HG03439 (cell line): ENCODE measurements at regions not wholly inside any gene's neighbourhood (a gene's known extent, or its start where the extent isn't known, plus 50 kb on each side); places are given as distances from the start of the nearest gene placed in this dataset.

Experiments used
- ATAC-seq: cut with Tn5 transposase; IDR thresholded peaks from one replicate; pipeline ENCODE4 v1.9.1; 2021; ENCODE audit warnings: mild to moderate bottlenecking, moderate library complexity; ENCODE audit not compliant: unreplicated experiment

GRCh38 chr14:45728434-45729225 is 475.6 kb upstream of the MIS18BP1 start:
- ATAC-seq: no peak

- ATAC-seq: no peak
Measured at GRCh38 chr14:45727133-45727532, 474.1 kb upstream of the MIS18BP1 start.

GRCh38 chr14:45721472-45721871 is 468.5 kb upstream of the MIS18BP1 start:
- no peak for ATAC-seq

- ATAC-seq: no peak
Measured at GRCh38 chr14:45716572-45716971, 463.6 kb upstream of the MIS18BP1 start.

- ATAC-seq: no peak
Measured at GRCh38 chr14:45715946-45716345, 462.9 kb upstream of the MIS18BP1 start.

GRCh38 chr14:45709541-45709940 is 456.5 kb upstream of the MIS18BP1 start:
- no peak for ATAC-seq

GRCh38 chr14:45705940-45706534 is 453.0 kb upstream of the MIS18BP1 start:
- ATAC-seq: no peak

- no peak for ATAC-seq
Measured at GRCh38 chr14:45699471-45699870, 446.5 kb upstream of the MIS18BP1 start.

GRCh38 chr14:45698462-45699134 is 445.6 kb upstream of the MIS18BP1 start:
- ATAC-seq: no peak

GRCh38 chr14:45686771-45687170 is 433.8 kb upstream of the MIS18BP1 start:
- no peak for ATAC-seq

- ATAC-seq: no peak
Measured at GRCh38 chr14:45680531-45680930, 427.5 kb upstream of the MIS18BP1 start.

GRCh38 chr14:45679853-45680252 is 426.9 kb upstream of the MIS18BP1 start:
- ATAC-seq: no peak

- no peak for ATAC-seq
Measured at GRCh38 chr14:45678163-45678562, 425.2 kb upstream of the MIS18BP1 start.

- no peak for ATAC-seq
Measured at GRCh38 chr14:45673420-45673819, 420.4 kb upstream of the MIS18BP1 start.

- no peak for ATAC-seq
Measured at GRCh38 chr14:45664668-45665356, 411.8 kb upstream of the MIS18BP1 start.

GRCh38 chr14:45658917-45659299 is 405.9 kb upstream of the MIS18BP1 start:
- ATAC-seq: no peak

- no peak for ATAC-seq
Measured at GRCh38 chr14:45658226-45658916, 405.4 kb upstream of the MIS18BP1 start.

- ATAC-seq: no peak
Measured at GRCh38 chr14:45651890-45652289, 398.9 kb upstream of the MIS18BP1 start.

- ATAC-seq: no peak
Measured at GRCh38 chr14:45650754-45651153, 397.8 kb upstream of the MIS18BP1 start.

GRCh38 chr14:45649051-45649450 is 396.0 kb upstream of the MIS18BP1 start:
- ATAC-seq: no peak

- ATAC-seq: no peak
Measured at GRCh38 chr14:45641541-45641940, 388.5 kb upstream of the MIS18BP1 start.
